Suppressor macrophage treated with lipopolysaccharide for 4 hours (primary cell): ENCODE measurements at regions not wholly inside any gene's neighbourhood (a gene's known extent, or its start where the extent isn't known, plus 50 kb on each side); places are given as distances from the start of the nearest gene placed in this dataset.

ENCODE experiments used
- DNase-seq: peaks from one replicate; pipeline ENCODE4 v3.0.0-alpha.2; 2020

GRCh38 chr7:31284106-31284505, 56.4 kb downstream of the NEUROD6 start:
- DNase-seq, result no peak

- no peak for DNase-seq
These were observed 68.7 kb downstream of the NEUROD6 start for GRCh38 chr7:31271641-31272405.

GRCh38 chr7:31267486-31267885, 73.0 kb downstream of the NEUROD6 start:
- no peak for DNase-seq

- no peak for DNase-seq
These were observed 77.2 kb downstream of the NEUROD6 start for GRCh38 chr7:31263338-31263737.

- no peak for DNase-seq
These were observed 79.2 kb downstream of the NEUROD6 start for GRCh38 chr7:31261341-31261740.

- DNase-seq, result no peak
These were observed 79.7 kb downstream of the NEUROD6 start for GRCh38 chr7:31260851-31261250.

- DNase-seq, result no peak
These were observed 82.1 kb downstream of the NEUROD6 start for GRCh38 chr7:31258391-31258790.

DNA sequence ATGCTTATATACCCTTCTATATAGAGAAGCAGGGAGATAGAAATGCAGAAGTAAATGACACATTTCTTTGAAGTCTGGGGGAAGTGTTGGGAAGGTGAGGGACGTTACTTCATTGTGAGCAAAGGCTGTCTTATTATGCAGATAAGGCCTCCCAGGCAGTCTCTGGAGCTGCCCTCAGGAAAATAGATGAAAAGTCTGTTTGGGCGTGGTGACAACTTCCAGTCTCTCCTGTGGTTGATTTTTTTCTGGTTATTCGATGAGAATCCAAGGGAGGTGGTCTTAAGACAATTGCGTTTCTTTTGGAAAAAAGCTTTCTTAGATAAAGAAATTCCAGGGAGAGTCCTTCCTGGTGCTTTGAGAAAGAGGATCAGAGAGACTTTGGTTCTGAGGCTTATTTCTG, 84.0 kb downstream of the NEUROD6 start:
- DNase-seq, result no peak

GRCh38 chr7:31254926-31255325, 85.6 kb downstream of the NEUROD6 start:
- DNase-seq, result peak; percentile 1

GRCh38 chr7:31253532-31253931, 87.0 kb downstream of the NEUROD6 start:
- DNase-seq, result no peak

DNA sequence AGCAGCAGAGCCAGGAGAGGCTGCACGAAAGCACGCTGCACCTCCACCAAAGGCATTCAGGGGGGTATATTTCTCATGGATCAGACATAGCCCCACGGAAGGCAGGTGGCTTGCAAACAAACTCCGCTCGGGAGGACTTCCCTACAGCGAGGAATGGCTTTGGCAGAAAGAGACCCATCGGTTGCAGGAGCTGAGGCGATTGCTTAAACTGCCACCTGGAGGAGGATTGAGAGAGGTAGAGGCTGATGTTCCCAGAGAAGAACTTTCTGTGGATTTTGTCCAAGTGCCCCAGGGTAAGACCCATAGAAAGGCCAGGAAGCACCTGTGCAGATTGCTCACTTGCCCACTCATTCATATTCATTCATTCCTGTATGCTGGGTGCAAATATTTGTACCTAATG, 89.1 kb downstream of the NEUROD6 start:
- DNase-seq, result no peak

GRCh38 chr7:31249671-31250070, 90.9 kb downstream of the NEUROD6 start:
- DNase-seq, result no peak

DNA sequence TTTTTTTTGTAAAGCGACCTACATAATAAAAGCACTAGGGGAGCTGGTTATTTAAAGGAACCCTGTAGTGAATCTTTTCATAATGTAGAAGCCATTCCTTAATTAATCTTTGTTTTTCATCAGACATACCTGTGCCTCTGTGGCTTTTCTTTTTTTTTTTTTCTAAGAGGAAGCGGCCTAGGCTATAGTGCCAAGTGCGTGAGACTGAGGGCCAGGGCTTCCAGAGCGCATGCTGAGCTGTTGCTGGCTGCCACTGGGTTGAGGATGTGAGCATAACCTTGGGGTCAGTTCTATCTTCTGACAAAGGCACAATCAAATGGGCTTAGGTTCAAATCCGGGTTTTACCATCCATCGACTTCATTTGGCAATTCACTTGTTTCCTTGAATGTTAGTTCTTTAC, 103.7 kb downstream of the NEUROD6 start:
- DNase-seq, result no peak

DNA sequence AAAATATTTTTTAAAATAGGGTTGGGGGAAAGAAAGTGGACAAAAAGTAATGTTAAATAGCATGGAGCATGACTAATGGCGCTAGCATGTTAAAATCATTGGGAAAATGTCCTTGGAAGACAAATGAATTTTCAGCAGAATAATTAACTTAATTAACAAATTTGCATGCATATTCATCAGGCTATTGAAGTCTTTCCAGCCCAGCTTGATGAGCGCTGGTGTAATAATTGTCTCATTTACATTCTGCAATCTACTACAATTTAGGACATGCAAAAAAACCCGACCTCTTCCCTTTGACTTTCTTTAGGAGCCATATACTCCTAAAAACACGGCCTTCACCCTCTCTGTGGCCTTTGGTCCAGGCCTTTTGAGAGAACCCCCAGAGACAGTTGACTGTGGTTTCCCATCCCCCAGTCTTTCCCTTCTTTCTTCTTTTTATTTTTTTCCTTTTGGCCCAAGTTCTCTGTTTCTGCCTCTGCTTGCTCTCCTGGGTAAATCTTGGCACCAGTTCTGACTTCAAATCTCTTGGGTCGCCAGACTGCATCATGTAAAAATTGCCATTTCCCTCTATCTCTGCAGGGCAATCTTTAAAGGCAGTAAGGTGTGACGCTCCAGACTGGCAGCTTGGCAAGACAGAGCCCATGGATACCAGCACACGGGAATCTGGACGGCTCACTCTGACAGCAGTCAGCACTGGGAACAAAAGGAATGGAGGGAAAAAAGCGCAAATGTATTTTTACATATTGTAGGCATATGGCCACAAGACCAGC, 105.5 kb downstream of the NEUROD6 start:
- no peak for DNase-seq

DNA sequence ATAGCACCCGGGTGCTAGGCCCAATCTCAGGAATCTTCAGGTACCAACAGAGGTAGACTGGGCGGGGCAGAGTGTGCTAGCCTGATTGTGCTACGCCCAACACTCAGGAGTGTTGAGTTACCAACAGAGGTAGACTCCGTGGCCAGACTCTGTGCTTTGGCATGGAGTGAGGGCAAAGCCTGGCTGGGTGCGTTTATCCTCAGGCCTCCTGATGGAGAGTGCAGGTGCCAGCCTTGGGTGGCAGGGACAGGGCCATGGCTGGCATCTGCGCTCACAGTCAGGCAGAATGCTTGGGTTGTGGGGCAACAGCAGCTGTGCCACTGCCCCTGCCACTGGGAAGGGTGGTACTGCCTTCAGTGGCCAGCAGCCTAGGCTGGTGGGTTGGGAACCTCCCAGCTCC, 111.6 kb downstream of the NEUROD6 start:
- DNase-seq, result no peak

DNA sequence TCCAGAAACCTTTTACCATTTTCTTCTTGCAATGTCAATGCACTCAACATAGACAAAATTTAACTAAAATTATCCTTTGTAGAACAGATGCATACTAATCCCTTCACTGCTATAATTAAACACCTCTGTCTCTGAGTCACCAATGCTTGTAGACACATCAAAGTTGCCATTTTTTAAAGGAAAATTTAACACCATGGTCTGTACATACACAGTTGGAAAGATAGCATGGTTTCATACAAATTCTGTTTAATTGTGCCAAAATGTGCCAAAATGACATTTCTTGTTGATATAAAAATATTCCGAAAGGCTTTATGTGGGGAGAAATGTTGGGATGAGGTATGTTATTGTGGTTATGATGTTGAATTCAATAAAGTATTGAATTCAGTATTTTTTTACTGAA, 125.8 kb downstream of the NEUROD6 start:
- no peak for DNase-seq

- DNase-seq, result no peak
These were observed 129.2 kb downstream of the NEUROD6 start for GRCh38 chr7:31211281-31211680.

DNA sequence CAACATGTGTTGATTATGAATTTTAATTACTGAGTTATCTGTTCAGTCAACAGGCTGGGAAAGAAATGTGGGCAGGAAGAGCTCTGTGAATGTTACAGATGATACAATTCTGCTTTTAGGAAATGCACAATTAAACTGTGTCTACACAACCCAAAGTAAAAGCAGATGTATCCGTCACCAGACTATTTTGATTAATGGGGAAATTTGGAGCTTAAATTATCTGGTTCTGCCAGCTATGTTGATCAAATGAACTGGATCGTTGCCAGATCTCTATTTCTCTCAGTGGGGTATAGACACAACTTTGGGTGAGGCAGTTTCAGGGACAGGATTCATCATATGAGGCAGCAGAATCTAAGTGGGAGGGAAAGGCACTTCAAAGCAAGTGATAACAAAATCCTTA, 136.5 kb downstream of the NEUROD6 start:
- DNase-seq, result no peak

- no peak for DNase-seq
These were observed 137.0 kb downstream of the NEUROD6 start for GRCh38 chr7:31203551-31203950.

GRCh38 chr7:31202801-31203200, 137.7 kb downstream of the NEUROD6 start:
- no peak for DNase-seq

DNA sequence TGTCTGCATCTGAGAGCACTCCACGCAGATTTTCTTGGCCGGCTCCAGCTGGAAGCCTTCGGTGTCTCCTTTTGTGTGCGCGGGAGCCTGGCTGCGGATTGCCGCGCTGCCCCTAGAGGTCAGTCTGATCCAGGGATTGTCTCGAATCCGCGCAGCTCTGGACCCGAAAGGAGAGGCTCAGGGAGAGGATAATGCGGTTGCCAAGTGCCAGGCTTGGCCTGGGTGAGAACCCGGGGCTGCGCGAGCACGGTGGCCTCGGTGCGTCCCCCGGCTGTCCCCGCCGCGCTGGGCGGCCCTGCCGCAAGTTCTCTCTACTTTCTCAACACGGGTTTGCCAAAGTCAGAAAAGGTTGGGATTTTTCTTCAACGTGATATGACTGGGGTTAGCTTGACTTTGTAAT, 140.9 kb downstream of the ADCYAP1R1 start:
- peak; percentile 17 for DNase-seq

- no peak for DNase-seq
These were observed 138.8 kb downstream of the ADCYAP1R1 start for GRCh38 chr7:31190906-31191305.

DNA sequence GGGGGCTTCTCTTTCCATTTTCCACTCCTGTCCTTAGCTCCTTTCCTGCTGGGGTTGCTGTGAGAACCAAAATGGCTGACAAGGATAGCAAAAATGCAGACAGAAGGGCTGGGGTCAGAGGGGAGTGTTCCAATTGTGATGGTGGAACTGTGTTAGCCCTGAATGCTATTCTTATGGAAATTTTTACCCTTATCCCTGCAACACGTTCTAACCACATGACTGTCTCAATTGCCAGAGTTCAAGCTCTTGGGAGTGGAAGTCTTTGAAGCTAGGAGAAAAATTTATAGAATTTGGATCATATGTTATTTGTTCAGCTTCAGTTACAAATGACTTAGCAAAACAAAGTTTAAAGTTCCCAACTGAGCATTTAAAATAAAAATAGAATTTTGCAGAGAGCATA, 134.1 kb downstream of the ADCYAP1R1 start:
- DNase-seq, result no peak

DNA sequence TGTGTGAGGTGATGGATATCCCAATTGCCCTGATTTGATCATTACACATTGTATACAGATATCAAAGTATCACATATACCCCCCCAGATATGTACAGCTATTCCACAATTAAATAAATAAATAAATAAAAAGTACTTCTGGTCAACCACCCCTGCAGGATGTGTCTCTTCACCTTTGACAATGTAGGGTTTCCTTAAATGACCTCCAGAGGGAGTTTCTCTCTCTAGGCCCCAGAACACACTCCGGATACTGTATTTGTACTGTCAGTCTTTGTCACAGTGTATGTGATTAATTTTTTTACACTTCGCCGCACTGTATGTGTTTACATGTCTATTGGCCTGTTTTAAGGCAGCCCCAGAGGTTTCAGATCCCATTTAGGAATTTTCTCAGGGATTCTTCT, 123.6 kb downstream of the ADCYAP1R1 start:
- no peak for DNase-seq

- no peak for DNase-seq
These were observed 119.9 kb downstream of the ADCYAP1R1 start for GRCh38 chr7:31171984-31172383.
